ENCODE measurements at regions not wholly inside any gene's neighbourhood (a gene's known extent, or its start where the extent isn't known, plus 50 kb on each side); places are given as distances from the start of the nearest gene placed in this dataset.

DNA sequence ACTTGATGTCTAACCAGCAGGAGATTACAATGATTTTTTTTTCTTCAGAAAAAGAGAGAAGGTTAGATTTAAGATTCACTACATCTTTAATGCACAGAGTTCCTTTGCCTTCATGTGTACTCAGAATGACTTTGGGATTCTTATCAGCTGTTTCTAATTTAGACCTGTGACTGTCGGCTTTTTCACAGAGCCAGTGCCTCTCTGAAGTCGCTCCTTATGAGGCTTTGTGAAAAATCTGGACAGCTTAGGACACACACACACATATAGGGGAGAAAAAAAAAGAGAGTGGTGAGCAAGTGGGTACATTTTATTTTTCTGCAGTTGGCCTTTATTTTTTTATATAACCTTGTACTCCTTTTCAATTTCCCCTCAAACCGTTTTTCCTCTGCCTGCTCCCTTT, 893.1 kb upstream of the CELF4 start:
- TF ChIP-seq, protein P1, sequence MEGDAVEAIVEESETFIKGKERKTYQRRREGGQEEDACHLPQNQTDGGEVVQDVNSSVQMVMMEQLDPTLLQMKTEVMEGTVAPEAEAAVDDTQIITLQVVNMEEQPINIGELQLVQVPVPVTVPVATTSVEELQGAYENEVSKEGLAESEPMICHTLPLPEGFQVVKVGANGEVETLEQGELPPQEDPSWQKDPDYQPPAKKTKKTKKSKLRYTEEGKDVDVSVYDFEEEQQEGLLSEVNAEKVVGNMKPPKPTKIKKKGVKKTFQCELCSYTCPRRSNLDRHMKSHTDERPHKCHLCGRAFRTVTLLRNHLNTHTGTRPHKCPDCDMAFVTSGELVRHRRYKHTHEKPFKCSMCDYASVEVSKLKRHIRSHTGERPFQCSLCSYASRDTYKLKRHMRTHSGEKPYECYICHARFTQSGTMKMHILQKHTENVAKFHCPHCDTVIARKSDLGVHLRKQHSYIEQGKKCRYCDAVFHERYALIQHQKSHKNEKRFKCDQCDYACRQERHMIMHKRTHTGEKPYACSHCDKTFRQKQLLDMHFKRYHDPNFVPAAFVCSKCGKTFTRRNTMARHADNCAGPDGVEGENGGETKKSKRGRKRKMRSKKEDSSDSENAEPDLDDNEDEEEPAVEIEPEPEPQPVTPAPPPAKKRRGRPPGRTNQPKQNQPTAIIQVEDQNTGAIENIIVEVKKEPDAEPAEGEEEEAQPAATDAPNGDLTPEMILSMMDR (IDR thresholded peaks at IDR 0.05), result no peak
- TF ChIP-seq POLR2A (IDR thresholded peaks at IDR 0.05), result no peak
- TF ChIP-seq POLR2AphosphoS5 (IDR thresholded peaks at IDR 0.05), result no peak
